OCI-LY7 (cell line): ENCODE measurements at regions not wholly inside any gene's neighbourhood (a gene's known extent, or its start where the extent isn't known, plus 50 kb on each side); places are given as distances from the start of the nearest gene placed in this dataset.

ENCODE experiments used
- BruUV-seq: library from RNA; stranded (reverse); fragments of 400-500 nt; replicated peaks from 2 replicates; lab custom pipeline; 2021; lab: Mats Ljungman, UMichigan
- CTCF ChIA-PET: fragments of 300-600 bp; sonication (Branson Sonifier 250); formaldehyde crosslinking; loops from one replicate; lab custom pipeline; 2022; ENCODE audit warnings: antibody characterized with exemption; ENCODE audit not compliant: unreplicated experiment; lab: Charles Lee
- POLR2A ChIA-PET: fragments of 300-600 bp; sonication (Branson Sonifier 250); formaldehyde crosslinking; loops from one replicate; lab custom pipeline; 2022; ENCODE audit warnings: antibody characterized with exemption; lab: Charles Lee
- DNase-seq: peaks from one replicate; pipeline ENCODE4 v3.0.0-alpha.2; 2015; ENCODE audit warnings: low spot score
- H2AFZ ChIP-seq: fragments of 200-600 bp; sonication (generic), shearing (Covaris generic); 2 replicates; pipeline ENCODE4 v1.6.1; 2014; ENCODE audit warnings: mild to moderate bottlenecking, antibody characterized with exemption, low read length, moderate library complexity
- H3K27ac ChIP-seq: fragments of 200-600 bp; sonication (generic); 2 replicates; pipeline ENCODE4 v1.5.1; 2014; ENCODE audit warnings: mixed run types, low read depth, mild to moderate bottlenecking, moderate library complexity, low read length, inconsistent platforms; ENCODE audit not compliant: poor library complexity, severe bottlenecking
- H3K36me3 ChIP-seq: fragments of 200-600 bp; sonication (generic); 2 replicates; pipeline ENCODE4 v1.6.1; 2014; ENCODE audit warnings: mild to moderate bottlenecking, antibody characterized with exemption, low read length, moderate library complexity, mixed read lengths; ENCODE audit not compliant: insufficient read depth
- H3K4me1 ChIP-seq: fragments of 200-600 bp; sonication (generic); 2 replicates; pipeline ENCODE4 v1.5.1; 2014; ENCODE audit warnings: mild to moderate bottlenecking, low read length; ENCODE audit not compliant: insufficient read depth, poor library complexity, severe bottlenecking
- H3K4me2 ChIP-seq: fragments of 200-600 bp; sonication (generic); 2 replicates; pipeline ENCODE4 v1.6.1; 2014; ENCODE audit warnings: mild to moderate bottlenecking, low read length
- H3K4me3 ChIP-seq: fragments of 200-600 bp; sonication (generic); 2 replicates; pipeline ENCODE4 v1.5.1; 2014; ENCODE audit warnings: mild to moderate bottlenecking, low read depth, low read length; ENCODE audit not compliant: poor library complexity, severe bottlenecking
- H3K79me2 ChIP-seq: fragments of 200-600 bp; sonication (generic); 2 replicates; pipeline ENCODE4 v1.6.1; 2016; ENCODE audit warnings: low read depth, mild to moderate bottlenecking, low read length, moderate library complexity, mixed read lengths; ENCODE audit not compliant: insufficient read depth
- H3K9me2 ChIP-seq: fragments of 200-600 bp; sonication (generic); 2 replicates; pipeline ENCODE4 v1.6.1; 2016; ENCODE audit warnings: mild to moderate bottlenecking, low read length, mixed read lengths; ENCODE audit not compliant: insufficient read depth
- H3K9me3 ChIP-seq: fragments of 200-600 bp; sonication (generic); 2 replicates; pipeline ENCODE4 v1.6.1; 2014; ENCODE audit warnings: mild to moderate bottlenecking, mixed run types, low read length, mixed read lengths
- H4K20me1 ChIP-seq: fragments of 200-600 bp; sonication (generic); 2 replicates; pipeline ENCODE4 v1.6.1; 2014; ENCODE audit warnings: mild to moderate bottlenecking, antibody characterized with exemption, low read length, moderate library complexity, mixed read lengths; ENCODE audit not compliant: insufficient read depth
- CTCF ChIP-seq: fragments of 200-600 bp; sonication (generic); conservative IDR thresholded peaks from 2 replicates; pipeline ENCODE4 v1.5.1; 2014; ENCODE audit warnings: mild to moderate bottlenecking, antibody characterized with exemption, low read length, moderate library complexity, mixed read lengths
- EZH2phosphoT487 ChIP-seq: fragments of 200-600 bp; sonication (generic); IDR thresholded peaks from 2 replicates; pipeline ENCODE4 v1.6.1; 2018; ENCODE audit warnings: low read depth, borderline replicate concordance, mild to moderate bottlenecking, mixed run types, antibody characterized with exemption, low read length, moderate library complexity, mixed read lengths
- intact Hi-C: fragments of 100-400 bp; cut with micrococcal nuclease; formaldehyde crosslinking; loops from one replicate; pipeline ENCODE4 v1.10.0; 2022; ENCODE audit not compliant: unreplicated experiment

GRCh38 chr2:145075454-145076062 lies 555.6 kb upstream of the ZEB2 start:
- TF ChIP-seq EZH2phosphoT487 (no peak), CTCF (no peak)
- H3K4me1 ChIP-seq: no peaks in the 10 kb centered on the region

GRCh38 chr2:145070703-145071102 lies 550.8 kb upstream of the ZEB2 start:
- H4K20me1 ChIP-seq: no peaks in the 10 kb centered on the region
- no peaks in the 10 kb centered on the region for H3K9me2 ChIP-seq
- no peak overlapping the region for H3K4me2 ChIP-seq
- CTCF ChIA-PET: no interaction called here
- DNase-seq: no peak
- H3K9me3 ChIP-seq: no peaks in the 10 kb centered on the region
- no peak overlapping the region for H3K27ac ChIP-seq
- H2AFZ ChIP-seq: no peak overlapping the region
- no peak overlapping the region for H3K4me3 ChIP-seq
- no TSS peak for BruUV-seq
- no peaks in the 10 kb centered on the region for H3K4me1 ChIP-seq
- POLR2A ChIA-PET: interaction anchor here (0.5 kb wide), 1 partner anchor 1082 kb away, joined by 3 read pairs; no protein-coding TSS in a partner anchor
- TF ChIP-seq EZH2phosphoT487: no peak
- TF ChIP-seq CTCF: no peak
- intact Hi-C loops: no loop called here
- no peaks in the 10 kb centered on the region for H3K36me3 ChIP-seq
- no peaks in the 10 kb centered on the region for H3K79me2 ChIP-seq

More at GRCh38 chr2:145075454-145076062, 555.6 kb upstream of the ZEB2 start:
- no peaks in the 10 kb centered on the region for H3K79me2 ChIP-seq
- no peaks in the 10 kb centered on the region for H4K20me1 ChIP-seq
- CTCF ChIA-PET: no interaction called here
- no peaks in the 10 kb centered on the region for H3K36me3 ChIP-seq
- POLR2A ChIA-PET: interaction anchor here (2.4 kb wide), 1 partner anchor 8 kb away, joined by 9 read pairs; no protein-coding TSS in a partner anchor
- no peak overlapping the region for H3K4me3 ChIP-seq
- H3K9me2 ChIP-seq: no peaks in the 10 kb centered on the region
- DNase-seq: no peak
- intact Hi-C loops: no loop called here
- no TSS peak for BruUV-seq
- H3K9me3 ChIP-seq: no peaks in the 10 kb centered on the region
- H3K27ac ChIP-seq: no peak overlapping the region
- H2AFZ ChIP-seq: no peak overlapping the region
- H3K4me2 ChIP-seq: no peak overlapping the region

GRCh38 chr2:145068509-145068908 lies 548.6 kb upstream of the ZEB2 start:
- no peak overlapping the region for H3K4me3 ChIP-seq

More at GRCh38 chr2:145068509-145068908, 548.6 kb upstream of the ZEB2 start:
- POLR2A ChIA-PET: no interaction called here
- no peak for DNase-seq
- H3K79me2 ChIP-seq: no peaks in the 10 kb centered on the region
- H2AFZ ChIP-seq: no peak overlapping the region
- no peaks in the 10 kb centered on the region for H3K36me3 ChIP-seq
- no peaks in the 10 kb centered on the region for H3K9me2 ChIP-seq
- BruUV-seq: no TSS peak
- intact Hi-C loops: no loop called here
- H3K4me1 ChIP-seq: no peaks in the 10 kb centered on the region
- no peak for TF ChIP-seq CTCF
- TF ChIP-seq EZH2phosphoT487: no peak
- H3K27ac ChIP-seq: no peak overlapping the region
- no peak overlapping the region for H3K4me2 ChIP-seq
- CTCF ChIA-PET: no interaction called here
- no peaks in the 10 kb centered on the region for H3K9me3 ChIP-seq
- no peaks in the 10 kb centered on the region for H4K20me1 ChIP-seq
